ENCODE measurements at regions not wholly inside any gene's neighbourhood (a gene's known extent, or its start where the extent isn't known, plus 50 kb on each side); places are given as distances from the start of the nearest gene placed in this dataset.
A peak's percentile ranks its signal among the peaks of the same experiment; 100 is the strongest.

DNA sequence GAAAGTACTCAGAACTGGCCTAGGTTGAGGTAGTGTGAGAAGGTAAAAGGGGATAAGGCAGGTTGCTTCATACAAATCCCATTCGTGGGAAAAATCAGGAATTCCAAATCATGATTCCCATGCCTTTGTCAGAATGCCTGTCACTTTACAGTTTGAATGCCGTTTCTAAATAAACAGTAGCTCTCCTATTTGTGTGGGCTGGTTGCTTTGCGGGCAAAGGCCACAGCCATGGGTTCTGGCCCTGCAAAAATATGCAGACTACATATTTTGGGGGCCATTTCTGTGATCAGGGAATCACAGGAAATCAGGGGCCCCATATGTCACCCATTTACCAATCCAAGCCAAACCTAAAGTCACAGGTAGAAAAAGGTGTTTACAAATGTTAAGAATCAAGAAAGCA is 161.3 kb upstream of the BMP4 start:
- WGBS (ENCODE audit: insufficient coverage, low coverage, low lambda C conversion rate, missing lambda C conversion rate), result 50% methylated on average over 2 of the region's 3 CpGs
- TF ChIP-seq POLR2A (IDR thresholded peaks at IDR 0.05), result no peak
- TF ChIP-seq, protein P1, sequence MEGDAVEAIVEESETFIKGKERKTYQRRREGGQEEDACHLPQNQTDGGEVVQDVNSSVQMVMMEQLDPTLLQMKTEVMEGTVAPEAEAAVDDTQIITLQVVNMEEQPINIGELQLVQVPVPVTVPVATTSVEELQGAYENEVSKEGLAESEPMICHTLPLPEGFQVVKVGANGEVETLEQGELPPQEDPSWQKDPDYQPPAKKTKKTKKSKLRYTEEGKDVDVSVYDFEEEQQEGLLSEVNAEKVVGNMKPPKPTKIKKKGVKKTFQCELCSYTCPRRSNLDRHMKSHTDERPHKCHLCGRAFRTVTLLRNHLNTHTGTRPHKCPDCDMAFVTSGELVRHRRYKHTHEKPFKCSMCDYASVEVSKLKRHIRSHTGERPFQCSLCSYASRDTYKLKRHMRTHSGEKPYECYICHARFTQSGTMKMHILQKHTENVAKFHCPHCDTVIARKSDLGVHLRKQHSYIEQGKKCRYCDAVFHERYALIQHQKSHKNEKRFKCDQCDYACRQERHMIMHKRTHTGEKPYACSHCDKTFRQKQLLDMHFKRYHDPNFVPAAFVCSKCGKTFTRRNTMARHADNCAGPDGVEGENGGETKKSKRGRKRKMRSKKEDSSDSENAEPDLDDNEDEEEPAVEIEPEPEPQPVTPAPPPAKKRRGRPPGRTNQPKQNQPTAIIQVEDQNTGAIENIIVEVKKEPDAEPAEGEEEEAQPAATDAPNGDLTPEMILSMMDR (IDR thresholded peaks at IDR 0.05), result no peak
- no peaks in the 10 kb centered on the region for H3K36me3 ChIP-seq
- peaks cover 0 to 2% (median 0%) of the 10 kb centered on the region in 4 donors for H3K4me1 ChIP-seq
- no peak overlapping the region for H3K27ac ChIP-seq
- intact Hi-C loops (cut with DNase I), result no loop called here
- H3K4me3 ChIP-seq, result no peak overlapping the region
- ATAC-seq (peak in 1 of 4 donors; percentile 42), DNase-seq (no peak)
- no peaks in the 10 kb centered on the region for H3K27me3 ChIP-seq
- no peaks in the 10 kb centered on the region for H3K9me3 ChIP-seq

DNA sequence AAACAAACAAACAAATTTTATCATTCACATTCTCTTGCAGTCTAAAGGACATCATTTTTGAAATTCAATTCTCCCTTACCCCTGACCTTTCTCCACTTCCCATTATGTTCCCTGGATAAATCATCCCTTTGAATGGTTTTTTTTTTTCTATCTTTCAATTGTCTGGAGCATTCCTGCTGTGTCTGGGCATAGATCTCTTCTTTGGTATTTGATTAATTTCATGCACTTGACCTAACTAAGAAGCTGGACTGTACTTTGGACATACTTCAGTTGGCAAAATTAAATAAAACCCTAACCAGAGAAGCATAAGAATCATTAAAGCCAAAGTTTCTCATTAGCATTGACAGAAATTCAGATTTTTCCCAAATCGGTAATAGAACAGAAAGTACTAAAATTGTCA is 163.6 kb upstream of the BMP4 start:
- Histone ChIP-seq H3K27ac (no peak overlapping the region), H3K27me3 (no peaks in the 10 kb centered on the region), H3K4me3 (no peak overlapping the region), H3K9me3 (no peaks in the 10 kb centered on the region), H3K36me3 (no peaks in the 10 kb centered on the region), H3K4me1 (no peaks in the 10 kb centered on the region)
- DNase-seq (no peak), ATAC-seq (no peak)
- intact Hi-C loops (cut with DNase I), result no loop called here
- TF ChIP-seq, protein P1 (IDR thresholded peaks at IDR 0.05), result no peak
- TF ChIP-seq POLR2A (IDR thresholded peaks at IDR 0.05), result no peak
- WGBS (ENCODE audit: insufficient coverage, low coverage, low lambda C conversion rate, missing lambda C conversion rate), result 55% methylated on average over 1 of the region's 1 CpG

DNA sequence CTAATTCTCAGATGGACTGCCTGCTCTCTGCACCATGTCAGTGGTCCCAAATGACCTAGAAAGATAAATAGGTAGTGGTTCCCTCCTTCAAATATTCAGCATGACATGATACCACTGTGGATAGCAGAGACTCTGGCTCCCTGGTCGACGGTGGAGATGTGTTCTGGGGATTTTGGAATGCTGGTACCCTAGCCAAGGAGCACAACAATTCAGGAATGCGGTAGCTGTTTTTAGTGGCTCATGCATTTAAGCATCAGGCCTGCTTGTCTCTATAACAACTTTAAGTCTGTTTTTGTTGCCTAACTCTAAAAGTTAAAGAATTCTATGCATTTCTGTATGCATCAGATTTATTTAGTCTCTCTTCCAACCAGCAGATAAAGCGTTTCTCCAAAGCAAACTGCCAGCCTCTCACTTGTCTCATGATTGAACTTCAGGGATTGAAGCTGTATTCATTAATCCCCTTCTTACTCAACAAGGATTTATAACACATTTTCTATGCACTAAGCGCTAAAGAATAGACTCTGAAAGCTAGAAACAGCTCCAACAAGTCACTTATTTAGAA is 164.9 kb upstream of the BMP4 start:
- DNase-seq (no peak), ATAC-seq (no peak)
- TF ChIP-seq, protein P1 (IDR thresholded peaks at IDR 0.05), result no peak
- no peak for TF ChIP-seq POLR2A (IDR thresholded peaks at IDR 0.05)
- H3K36me3 ChIP-seq, result no peaks in the 10 kb centered on the region
- intact Hi-C loops (cut with DNase I), result no loop called here
- 78% methylated on average over 5 of the region's 5 CpGs for WGBS (ENCODE audit: insufficient coverage, low coverage, low lambda C conversion rate, missing lambda C conversion rate)
- no peaks in the 10 kb centered on the region for H3K27me3 ChIP-seq
- no peak overlapping the region for H3K4me3 ChIP-seq
- no peaks in the 10 kb centered on the region for H3K9me3 ChIP-seq
- no peaks in the 10 kb centered on the region for H3K4me1 ChIP-seq
- H3K27ac ChIP-seq, result no peak overlapping the region

DNA sequence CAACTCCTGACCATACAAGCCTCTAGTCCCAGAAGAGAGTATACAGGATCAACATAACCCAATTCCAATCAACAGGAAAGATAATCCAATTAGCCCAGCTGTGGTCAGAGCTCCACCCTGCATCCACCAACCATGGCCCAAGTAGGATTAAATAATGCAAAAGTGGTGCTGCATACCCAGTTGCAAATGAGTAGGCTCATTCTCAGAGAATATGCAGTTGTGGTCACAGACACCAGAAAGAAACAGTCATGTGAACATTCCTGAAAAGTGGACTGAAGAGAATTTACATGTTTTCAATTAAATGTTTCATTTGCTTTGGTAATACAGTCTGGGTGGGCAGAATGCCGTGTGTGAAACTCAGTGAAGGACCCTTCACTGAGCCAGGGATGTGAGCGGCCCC is 167.2 kb upstream of the BMP4 start:
- WGBS (ENCODE audit: insufficient coverage, low coverage, low lambda C conversion rate, missing lambda C conversion rate), result 94% methylated on average over 2 of the region's 2 CpGs
- Histone ChIP-seq H3K36me3 (no peaks in the 10 kb centered on the region), H3K4me1 (no peaks in the 10 kb centered on the region), H3K9me3 (no peaks in the 10 kb centered on the region), H3K4me3 (no peak overlapping the region), H3K27ac (no peak overlapping the region), H3K27me3 (no peaks in the 10 kb centered on the region)
- DNase-seq (no peak), ATAC-seq (no peak)
- no peak for TF ChIP-seq POLR2A (IDR thresholded peaks at IDR 0.05)
- TF ChIP-seq, protein P1 (IDR thresholded peaks at IDR 0.05), result no peak
- intact Hi-C loops (cut with DNase I), result no loop called here

DNA sequence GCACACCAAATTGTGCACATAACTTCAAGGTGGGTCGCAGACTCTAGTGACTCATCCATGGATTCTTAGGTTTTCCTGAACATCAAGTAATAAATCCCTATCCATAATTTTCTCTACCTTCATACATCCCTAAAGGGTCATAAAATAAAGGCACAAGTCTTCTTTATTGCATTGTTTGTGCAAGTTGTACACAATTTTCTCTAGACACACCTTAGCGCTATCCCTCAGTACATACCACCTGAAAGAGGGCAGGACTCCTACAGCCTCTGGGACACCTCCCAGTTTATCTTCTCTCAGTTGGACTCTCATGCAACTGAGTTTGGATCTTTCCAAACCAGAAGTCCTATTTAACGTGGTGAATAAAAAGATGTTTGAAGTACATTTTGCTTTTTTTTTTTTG is 168.5 kb upstream of the BMP4 start:
- ATAC-seq, result no peak
- H3K27ac ChIP-seq, result no peak overlapping the region
- no peaks in the 10 kb centered on the region for H3K36me3 ChIP-seq
- intact Hi-C loops (cut with DNase I), result no loop called here
- H3K4me1 ChIP-seq, result no peaks in the 10 kb centered on the region
- H3K9me3 ChIP-seq, result no peaks in the 10 kb centered on the region
- 89% methylated on average over 3 of the region's 3 CpGs for WGBS (ENCODE audit: insufficient coverage, low coverage, low lambda C conversion rate, missing lambda C conversion rate)
- DNase-seq, result no peak
- no peaks in the 10 kb centered on the region for H3K27me3 ChIP-seq
- no peak overlapping the region for H3K4me3 ChIP-seq
- TF ChIP-seq, protein P1 (IDR thresholded peaks at IDR 0.05), result no peak

Measured in right lobe of liver (tissue), 6 donors.